OCI-LY7 (cell line): ENCODE measurements at regions not wholly inside any gene's neighbourhood (a gene's known extent, or its start where the extent isn't known, plus 50 kb on each side); places are given as distances from the start of the nearest gene placed in this dataset.

Source experiments
- EZH2phosphoT487 ChIP-seq: fragments of 200-600 bp; sonication (generic); IDR thresholded peaks from 2 replicates; pipeline ENCODE4 v1.6.1; 2018; ENCODE audit warnings: low read depth, borderline replicate concordance, mild to moderate bottlenecking, mixed run types, antibody characterized with exemption, low read length, moderate library complexity, mixed read lengths
- TF ChIP-seq, protein P1 (sequence below): fragments of 200-600 bp; sonication (generic); conservative IDR thresholded peaks from 2 replicates; pipeline ENCODE4 v1.5.1; 2014; ENCODE audit warnings: mild to moderate bottlenecking, antibody characterized with exemption, low read length, moderate library complexity, mixed read lengths

DNA sequence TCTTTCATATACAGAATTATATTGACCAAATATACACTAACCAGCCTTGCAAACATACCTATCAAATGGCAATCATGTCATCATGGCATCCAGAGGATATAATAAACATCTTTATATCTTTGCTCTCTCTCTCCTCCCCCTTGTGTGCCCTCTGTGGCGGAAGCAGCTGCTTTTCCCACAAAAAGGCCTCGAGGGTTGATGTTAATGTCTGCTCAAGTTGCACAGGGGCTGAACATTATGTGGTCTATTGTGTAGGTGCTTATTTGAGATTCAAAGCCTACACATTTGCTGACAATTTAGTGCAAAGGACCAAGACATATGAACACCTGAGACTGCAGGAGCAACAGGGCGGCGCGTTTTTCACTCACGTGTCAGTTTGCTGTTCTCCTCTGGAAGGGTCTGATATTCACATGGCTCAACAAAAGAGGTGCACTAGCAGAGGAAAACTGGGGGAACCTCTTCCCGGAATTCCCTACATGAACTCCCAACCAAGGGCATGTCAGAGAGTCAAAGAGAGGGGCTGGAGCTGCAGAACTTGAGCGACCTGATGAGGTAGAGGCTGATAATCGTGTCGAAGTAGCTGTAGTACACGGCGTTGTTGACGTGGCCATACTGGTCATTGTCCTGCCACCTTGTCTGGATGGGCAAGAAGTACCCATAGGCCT, 138.8 kb downstream of the RCN1 start:
- TF ChIP-seq, protein P1, sequence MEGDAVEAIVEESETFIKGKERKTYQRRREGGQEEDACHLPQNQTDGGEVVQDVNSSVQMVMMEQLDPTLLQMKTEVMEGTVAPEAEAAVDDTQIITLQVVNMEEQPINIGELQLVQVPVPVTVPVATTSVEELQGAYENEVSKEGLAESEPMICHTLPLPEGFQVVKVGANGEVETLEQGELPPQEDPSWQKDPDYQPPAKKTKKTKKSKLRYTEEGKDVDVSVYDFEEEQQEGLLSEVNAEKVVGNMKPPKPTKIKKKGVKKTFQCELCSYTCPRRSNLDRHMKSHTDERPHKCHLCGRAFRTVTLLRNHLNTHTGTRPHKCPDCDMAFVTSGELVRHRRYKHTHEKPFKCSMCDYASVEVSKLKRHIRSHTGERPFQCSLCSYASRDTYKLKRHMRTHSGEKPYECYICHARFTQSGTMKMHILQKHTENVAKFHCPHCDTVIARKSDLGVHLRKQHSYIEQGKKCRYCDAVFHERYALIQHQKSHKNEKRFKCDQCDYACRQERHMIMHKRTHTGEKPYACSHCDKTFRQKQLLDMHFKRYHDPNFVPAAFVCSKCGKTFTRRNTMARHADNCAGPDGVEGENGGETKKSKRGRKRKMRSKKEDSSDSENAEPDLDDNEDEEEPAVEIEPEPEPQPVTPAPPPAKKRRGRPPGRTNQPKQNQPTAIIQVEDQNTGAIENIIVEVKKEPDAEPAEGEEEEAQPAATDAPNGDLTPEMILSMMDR = no peak
- no peak for TF ChIP-seq EZH2phosphoT487
